Medulla oblongata (tissue), 1 donor: ENCODE measurements at regions not wholly inside any gene's neighbourhood (a gene's known extent, or its start where the extent isn't known, plus 50 kb on each side); places are given as distances from the start of the nearest gene placed in this dataset.

Experiments used
- DNase-seq: peaks from one replicate; pipeline ENCODE4 v3.0.0-alpha.2; 2015; ENCODE audit errors: extremely low spot score

- no peak for DNase-seq
These were observed 209.6 kb downstream of the FSCB start for GRCh38 chr14:44297437-44297836.

- no peak for DNase-seq
These were observed 215.6 kb downstream of the FSCB start for GRCh38 chr14:44291366-44291915.

- no peak for DNase-seq
These were observed 219.2 kb downstream of the FSCB start for GRCh38 chr14:44287858-44288257.

- no peak for DNase-seq
These were observed 220.9 kb downstream of the FSCB start for GRCh38 chr14:44286201-44286600.

GRCh38 chr14:44283836-44284235 lies 223.2 kb downstream of the FSCB start:
- no peak for DNase-seq

- no peak for DNase-seq
These were observed 227.7 kb downstream of the FSCB start for GRCh38 chr14:44279357-44279756.

- no peak for DNase-seq
These were observed 235.4 kb downstream of the FSCB start for GRCh38 chr14:44271637-44272036.

- no peak for DNase-seq
These were observed 236.1 kb downstream of the FSCB start for GRCh38 chr14:44271006-44271405.

GRCh38 chr14:44265246-44265645 lies 241.8 kb downstream of the FSCB start:
- DNase-seq = no peak

- no peak for DNase-seq
These were observed 291.4 kb downstream of the FSCB start for GRCh38 chr14:44215660-44216059.

GRCh38 chr14:44211718-44212117 lies 295.4 kb downstream of the FSCB start:
- no peak for DNase-seq

GRCh38 chr14:44204061-44204835 lies 302.8 kb downstream of the FSCB start:
- DNase-seq = no peak

GRCh38 chr14:44180975-44181374 lies 326.1 kb downstream of the FSCB start:
- no peak for DNase-seq

- DNase-seq = no peak
These were observed 336.5 kb downstream of the FSCB start for GRCh38 chr14:44170556-44170955.

GRCh38 chr14:44170101-44170500 lies 337.0 kb downstream of the FSCB start:
- no peak for DNase-seq

GRCh38 chr14:44168566-44168965 lies 338.5 kb downstream of the FSCB start:
- DNase-seq = no peak

GRCh38 chr14:44166611-44167010 lies 340.5 kb downstream of the FSCB start:
- no peak for DNase-seq

GRCh38 chr14:44165936-44166335 lies 341.1 kb downstream of the FSCB start:
- DNase-seq = no peak

GRCh38 chr14:44165286-44165685 lies 341.8 kb downstream of the FSCB start:
- no peak for DNase-seq

- DNase-seq = no peak
These were observed 343.1 kb downstream of the FSCB start for GRCh38 chr14:44163946-44164345.

GRCh38 chr14:44162197-44162596 lies 344.9 kb downstream of the FSCB start:
- no peak for DNase-seq

GRCh38 chr14:44154874-44155273 lies 352.2 kb downstream of the FSCB start:
- DNase-seq = no peak

GRCh38 chr14:44154446-44154845 lies 352.6 kb downstream of the FSCB start:
- no peak for DNase-seq
